ENCODE measurements at regions not wholly inside any gene's neighbourhood (a gene's known extent, or its start where the extent isn't known, plus 50 kb on each side); places are given as distances from the start of the nearest gene placed in this dataset.
"Not testable (repeated sequence)": the region's sequence is repeated elsewhere in the genome, so short reads cannot be mapped to it uniquely, and the experiment has no call there.

DNA sequence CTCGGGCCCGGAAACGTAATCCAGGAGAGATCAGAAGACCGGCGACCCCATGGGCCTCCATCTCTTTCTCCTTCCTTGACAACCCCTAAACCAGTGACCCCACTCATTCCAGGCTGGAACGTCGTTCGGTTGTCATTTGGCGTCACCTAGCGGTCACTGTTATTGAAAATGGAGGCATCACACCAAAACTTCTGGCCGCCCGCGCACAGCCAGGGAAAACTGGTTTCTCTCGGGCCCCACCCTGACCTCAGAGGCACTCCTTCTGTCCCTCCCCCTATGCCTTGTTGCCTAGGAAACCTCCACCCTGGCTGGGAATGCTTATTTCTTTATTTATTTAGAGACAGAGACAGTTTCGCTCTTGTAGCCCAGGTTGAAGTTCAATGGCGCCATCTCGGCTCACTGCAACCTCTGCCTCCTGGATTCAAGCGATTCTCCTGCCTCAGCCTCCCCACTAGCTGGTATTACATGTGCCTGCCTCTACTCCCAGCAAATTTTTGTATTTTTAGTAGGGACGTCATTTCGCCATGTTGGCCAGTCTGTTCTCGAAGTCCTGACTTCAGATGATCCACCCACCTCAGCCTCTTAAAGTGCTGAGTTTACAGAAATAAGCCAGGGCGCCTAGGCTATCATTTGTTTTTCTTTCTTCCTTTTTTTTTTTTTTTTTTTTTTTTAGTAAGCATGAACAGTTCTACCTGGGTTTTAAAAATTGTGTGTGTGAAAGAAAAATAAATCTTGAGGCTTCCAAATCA is 2144.1 kb upstream of the TPTE start:
- DNase-seq; H3K27me3 ChIP-seq (replicated peaks); H3K4me3 ChIP-seq (ENCODE audit: low read depth, low read length); H3K36me3 ChIP-seq (replicated peaks); H3K27ac ChIP-seq; in situ Hi-C loops (cut with HindIII; ENCODE audit: low pct_ligation_motif_present, low sequenced_read_pairs): not testable (repeated sequence)

DNA sequence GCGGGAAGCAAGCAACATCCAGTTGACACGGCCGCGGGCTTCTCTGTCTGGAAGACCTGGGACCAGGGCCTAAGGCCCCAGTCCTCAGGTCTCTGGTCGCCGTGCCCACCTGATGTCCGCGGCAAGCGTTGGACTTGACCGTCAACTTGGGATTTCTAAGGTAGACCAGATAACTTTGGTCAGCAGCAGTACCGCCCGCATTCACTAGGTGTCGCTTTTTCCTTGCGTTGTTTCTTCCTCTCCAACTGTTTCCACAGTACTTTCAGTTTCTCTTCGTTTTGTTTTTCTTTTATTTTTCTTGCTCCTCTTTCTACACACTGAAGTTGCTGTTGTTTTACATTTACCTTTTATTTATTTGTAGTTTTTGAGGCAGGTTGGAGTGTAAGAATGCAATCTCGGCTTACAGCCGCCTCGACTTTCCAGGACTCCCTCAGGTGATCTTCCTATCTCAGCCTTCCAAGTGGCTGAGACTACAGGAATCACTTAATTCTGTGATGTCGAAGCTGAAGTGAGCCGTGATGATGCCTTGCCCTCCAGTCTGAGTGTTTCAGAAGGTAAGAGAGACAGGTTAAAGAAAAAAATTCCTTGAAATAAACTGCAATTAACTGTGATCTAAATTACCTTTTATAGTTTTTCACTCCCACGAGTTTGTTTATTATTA is 2140.8 kb upstream of the TPTE start:
- DNase-seq; H3K36me3 ChIP-seq (replicated peaks); in situ Hi-C loops (cut with HindIII; ENCODE audit: low pct_ligation_motif_present, low sequenced_read_pairs); H3K4me3 ChIP-seq (ENCODE audit: low read depth, low read length); H3K27ac ChIP-seq; H3K27me3 ChIP-seq (replicated peaks): not testable (repeated sequence)

DNA sequence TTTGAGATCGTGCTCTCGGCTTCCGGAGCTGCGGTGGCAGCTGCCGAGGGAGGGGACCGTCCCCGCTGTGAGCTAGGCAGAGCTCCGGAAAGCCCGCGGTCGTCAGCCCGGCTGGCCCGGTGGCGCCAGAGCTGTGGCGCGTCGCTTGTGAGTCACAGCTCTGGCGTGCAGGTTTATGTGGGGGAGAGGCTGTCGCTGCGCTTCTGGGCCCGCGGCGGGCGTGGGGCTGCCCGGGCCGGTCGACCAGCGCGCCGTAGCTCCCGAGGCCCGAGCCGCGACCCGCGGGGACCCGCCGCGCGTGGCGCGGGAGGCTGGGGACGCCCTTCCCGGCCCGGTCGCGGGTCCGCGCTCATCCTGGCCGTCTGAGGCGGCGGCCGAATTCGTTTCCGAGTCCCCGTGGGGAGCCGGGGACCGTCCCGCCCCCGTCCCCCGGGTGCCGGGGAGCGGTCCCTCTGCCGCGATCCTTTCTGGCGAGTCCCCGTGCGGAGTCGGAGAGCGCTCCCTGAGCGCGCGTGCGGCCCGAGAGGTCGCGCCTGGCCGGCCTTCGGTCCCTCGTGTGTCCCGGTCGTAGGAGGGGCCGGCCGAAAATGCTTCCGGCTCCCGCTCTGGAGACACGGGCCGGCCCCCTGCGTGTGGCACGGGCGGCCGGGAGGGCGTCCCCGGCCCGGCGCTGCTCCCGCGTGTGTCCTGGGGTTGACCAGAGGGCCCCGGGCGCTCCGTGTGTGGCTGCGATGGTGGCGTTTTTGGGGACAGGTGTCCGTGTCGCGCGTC is 2133.0 kb upstream of the TPTE start:
- H3K27ac ChIP-seq; H3K27me3 ChIP-seq (replicated peaks); DNase-seq; in situ Hi-C loops (cut with HindIII; ENCODE audit: low pct_ligation_motif_present, low sequenced_read_pairs); H3K4me3 ChIP-seq (ENCODE audit: low read depth, low read length); H3K36me3 ChIP-seq (replicated peaks): not testable (repeated sequence)

DNA sequence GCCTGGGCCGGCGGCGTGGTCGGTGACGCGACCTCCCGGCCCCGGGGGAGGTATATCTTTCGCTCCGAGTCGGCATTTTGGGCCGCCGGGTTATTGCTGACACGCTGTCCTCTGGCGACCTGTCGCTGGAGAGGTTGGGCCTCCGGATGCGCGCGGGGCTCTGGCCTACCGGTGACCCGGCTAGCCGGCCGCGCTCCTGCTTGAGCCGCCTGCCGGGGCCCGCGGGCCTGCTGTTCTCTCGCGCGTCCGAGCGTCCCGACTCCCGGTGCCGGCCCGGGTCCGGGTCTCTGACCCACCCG is 2132.5 kb upstream of the TPTE start:
- H3K36me3 ChIP-seq (replicated peaks); H3K27me3 ChIP-seq (replicated peaks); H3K4me3 ChIP-seq (ENCODE audit: low read depth, low read length); in situ Hi-C loops (cut with HindIII; ENCODE audit: low pct_ligation_motif_present, low sequenced_read_pairs); DNase-seq; H3K27ac ChIP-seq: not testable (repeated sequence)

DNA sequence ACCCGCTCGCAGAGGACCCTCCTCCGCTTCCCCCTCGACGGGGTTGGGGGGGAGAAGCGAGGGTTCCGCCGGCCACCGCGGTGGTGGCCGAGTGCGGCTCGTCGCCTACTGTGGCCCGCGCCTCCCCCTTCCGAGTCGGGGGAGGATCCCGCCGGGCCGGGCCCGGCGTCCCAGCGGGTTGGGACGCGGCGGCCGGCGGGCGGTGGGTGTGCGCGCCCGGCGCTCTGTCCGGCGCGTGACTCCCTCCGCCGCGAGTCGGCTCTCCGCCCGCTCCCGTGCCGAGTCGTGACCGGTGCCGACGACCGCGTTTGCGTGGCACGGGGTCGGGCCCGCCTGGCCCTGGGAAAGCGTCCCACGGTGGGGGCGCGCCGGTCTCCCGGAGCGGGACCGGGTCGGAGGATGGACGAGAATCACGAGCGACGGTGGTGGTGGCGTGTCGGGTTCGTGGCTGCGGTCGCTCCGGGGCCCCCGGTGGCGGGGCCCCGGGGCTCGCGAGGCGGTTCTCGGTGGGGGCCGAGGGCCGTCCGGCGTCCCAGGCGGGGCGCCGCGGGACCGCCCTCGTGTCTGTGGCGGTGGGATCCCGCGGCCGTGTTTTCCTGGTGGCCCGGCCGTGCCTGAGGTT is 2130.7 kb upstream of the TPTE start:
- H3K4me3 ChIP-seq (ENCODE audit: low read depth, low read length); H3K27ac ChIP-seq; DNase-seq; H3K36me3 ChIP-seq (replicated peaks); H3K27me3 ChIP-seq (replicated peaks); in situ Hi-C loops (cut with HindIII; ENCODE audit: low pct_ligation_motif_present, low sequenced_read_pairs): not testable (repeated sequence)

DNA sequence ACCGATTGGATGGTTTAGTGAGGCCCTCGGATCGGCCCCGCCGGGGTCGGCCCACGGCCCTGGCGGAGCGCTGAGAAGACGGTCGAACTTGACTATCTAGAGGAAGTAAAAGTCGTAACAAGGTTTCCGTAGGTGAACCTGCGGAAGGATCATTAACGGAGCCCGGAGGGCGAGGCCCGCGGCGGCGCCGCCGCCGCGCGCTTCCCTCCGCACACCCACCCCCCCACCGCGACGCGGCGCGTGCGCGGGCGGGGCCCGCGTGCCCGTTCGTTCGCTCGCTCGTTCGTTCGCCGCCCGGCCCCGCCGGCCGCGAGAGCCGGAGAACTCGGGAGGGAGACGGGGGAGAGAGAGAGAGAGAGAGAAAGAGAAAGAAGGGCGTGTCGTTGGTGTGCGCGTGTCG is 2127.0 kb upstream of the TPTE start:
- H3K27me3 ChIP-seq (replicated peaks); in situ Hi-C loops (cut with HindIII; ENCODE audit: low pct_ligation_motif_present, low sequenced_read_pairs); H3K36me3 ChIP-seq (replicated peaks); H3K4me3 ChIP-seq (ENCODE audit: low read depth, low read length); H3K27ac ChIP-seq; DNase-seq: not testable (repeated sequence)

DNA sequence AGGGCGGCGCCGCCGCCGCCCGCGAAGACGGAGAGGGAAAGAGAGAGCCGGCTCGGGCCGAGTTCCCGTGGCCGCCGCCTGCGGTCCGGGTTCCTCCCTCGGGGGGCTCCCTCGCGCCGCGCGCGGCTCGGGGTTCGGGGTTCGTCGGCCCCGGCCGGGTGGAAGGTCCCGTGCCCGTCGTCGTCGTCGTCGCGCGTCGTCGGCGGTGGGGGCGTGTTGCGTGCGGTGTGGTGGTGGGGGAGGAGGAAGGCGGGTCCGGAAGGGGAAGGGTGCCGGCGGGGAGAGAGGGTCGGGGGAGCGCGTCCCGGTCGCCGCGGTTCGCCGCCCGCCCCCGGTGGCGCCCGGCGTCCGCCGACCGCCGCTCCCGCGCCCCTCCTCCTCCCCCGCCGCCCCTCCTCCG is 2125.4 kb upstream of the TPTE start:
- DNase-seq; H3K27me3 ChIP-seq (replicated peaks); in situ Hi-C loops (cut with HindIII; ENCODE audit: low pct_ligation_motif_present, low sequenced_read_pairs); H3K4me3 ChIP-seq (ENCODE audit: low read depth, low read length); H3K36me3 ChIP-seq (replicated peaks); H3K27ac ChIP-seq: not testable (repeated sequence)

DNA sequence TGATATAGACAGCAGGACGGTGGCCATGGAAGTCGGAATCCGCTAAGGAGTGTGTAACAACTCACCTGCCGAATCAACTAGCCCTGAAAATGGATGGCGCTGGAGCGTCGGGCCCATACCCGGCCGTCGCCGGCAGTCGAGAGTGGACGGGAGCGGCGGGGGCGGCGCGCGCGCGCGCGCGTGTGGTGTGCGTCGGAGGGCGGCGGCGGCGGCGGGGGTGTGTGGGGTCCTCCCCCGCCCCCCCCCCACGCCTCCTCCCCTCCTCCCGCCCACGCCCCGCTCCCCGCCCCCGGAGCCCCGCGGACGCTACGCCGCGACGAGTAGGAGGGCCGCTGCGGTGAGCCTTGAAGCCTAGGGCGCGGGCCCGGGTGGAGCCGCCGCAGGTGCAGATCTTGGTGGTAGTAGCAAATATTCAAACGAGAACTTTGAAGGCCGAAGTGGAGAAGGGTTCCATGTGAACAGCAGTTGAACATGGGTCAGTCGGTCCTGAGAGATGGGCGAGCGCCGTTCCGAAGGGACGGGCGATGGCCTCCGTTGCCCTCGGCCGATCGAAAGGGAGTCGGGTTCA is 2122.4 kb upstream of the TPTE start:
- DNase-seq; H3K27ac ChIP-seq; in situ Hi-C loops (cut with HindIII; ENCODE audit: low pct_ligation_motif_present, low sequenced_read_pairs); H3K36me3 ChIP-seq (replicated peaks); H3K27me3 ChIP-seq (replicated peaks); H3K4me3 ChIP-seq (ENCODE audit: low read depth, low read length): not testable (repeated sequence)

DNA sequence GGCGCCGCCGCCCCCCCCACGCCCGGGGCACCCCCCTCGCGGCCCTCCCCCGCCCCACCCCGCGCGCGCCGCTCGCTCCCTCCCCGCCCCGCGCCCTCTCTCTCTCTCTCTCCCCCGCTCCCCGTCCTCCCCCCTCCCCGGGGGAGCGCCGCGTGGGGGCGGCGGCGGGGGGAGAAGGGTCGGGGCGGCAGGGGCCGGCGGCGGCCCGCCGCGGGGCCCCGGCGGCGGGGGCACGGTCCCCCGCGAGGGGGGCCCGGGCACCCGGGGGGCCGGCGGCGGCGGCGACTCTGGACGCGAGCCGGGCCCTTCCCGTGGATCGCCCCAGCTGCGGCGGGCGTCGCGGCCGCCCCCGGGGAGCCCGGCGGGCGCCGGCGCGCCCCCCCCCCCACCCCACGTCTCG is 2121.5 kb upstream of the TPTE start:
- H3K4me3 ChIP-seq (ENCODE audit: low read depth, low read length); H3K27ac ChIP-seq; in situ Hi-C loops (cut with HindIII; ENCODE audit: low pct_ligation_motif_present, low sequenced_read_pairs); H3K27me3 ChIP-seq (replicated peaks); DNase-seq; H3K36me3 ChIP-seq (replicated peaks): not testable (repeated sequence)

DNA sequence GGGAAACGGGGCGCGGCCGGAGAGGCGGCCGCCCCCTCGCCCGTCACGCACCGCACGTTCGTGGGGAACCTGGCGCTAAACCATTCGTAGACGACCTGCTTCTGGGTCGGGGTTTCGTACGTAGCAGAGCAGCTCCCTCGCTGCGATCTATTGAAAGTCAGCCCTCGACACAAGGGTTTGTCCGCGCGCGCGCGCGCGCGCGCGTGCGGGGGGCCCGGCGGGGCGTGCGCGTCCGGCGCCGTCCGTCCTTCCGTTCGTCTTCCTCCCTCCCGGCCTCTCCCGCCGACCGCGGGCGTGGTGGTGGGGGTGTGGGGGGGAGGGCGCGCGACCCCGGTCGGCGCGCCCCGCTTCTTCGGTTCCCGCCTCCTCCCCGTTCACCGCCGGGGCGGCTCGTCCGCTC is 2119.6 kb upstream of the TPTE start:
- H3K27me3 ChIP-seq (replicated peaks); H3K27ac ChIP-seq; H3K36me3 ChIP-seq (replicated peaks); DNase-seq; in situ Hi-C loops (cut with HindIII; ENCODE audit: low pct_ligation_motif_present, low sequenced_read_pairs); H3K4me3 ChIP-seq (ENCODE audit: low read depth, low read length): not testable (repeated sequence)

DNA sequence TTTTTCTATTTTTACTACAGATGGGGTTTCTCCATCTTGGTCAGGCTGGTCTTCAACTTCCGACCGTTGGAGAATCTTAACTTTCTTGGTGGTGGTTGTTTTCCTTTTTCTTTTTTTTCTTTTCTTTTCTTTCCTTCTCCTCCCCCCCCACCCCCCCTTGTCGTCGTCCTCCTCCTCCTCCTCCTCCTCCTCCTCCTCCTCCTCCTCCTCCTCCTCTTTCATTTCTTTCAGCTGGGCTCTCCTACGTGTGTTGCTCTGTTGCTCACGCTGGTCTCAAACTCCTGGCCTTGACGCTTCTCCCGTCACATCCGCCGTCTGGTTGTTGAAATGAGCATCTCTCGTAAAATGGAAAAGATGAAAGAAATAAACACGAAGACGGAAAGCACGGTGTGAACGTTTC is 2115.1 kb upstream of the TPTE start:
- H3K27me3 ChIP-seq (replicated peaks); in situ Hi-C loops (cut with HindIII; ENCODE audit: low pct_ligation_motif_present, low sequenced_read_pairs): not testable (repeated sequence)

DNA sequence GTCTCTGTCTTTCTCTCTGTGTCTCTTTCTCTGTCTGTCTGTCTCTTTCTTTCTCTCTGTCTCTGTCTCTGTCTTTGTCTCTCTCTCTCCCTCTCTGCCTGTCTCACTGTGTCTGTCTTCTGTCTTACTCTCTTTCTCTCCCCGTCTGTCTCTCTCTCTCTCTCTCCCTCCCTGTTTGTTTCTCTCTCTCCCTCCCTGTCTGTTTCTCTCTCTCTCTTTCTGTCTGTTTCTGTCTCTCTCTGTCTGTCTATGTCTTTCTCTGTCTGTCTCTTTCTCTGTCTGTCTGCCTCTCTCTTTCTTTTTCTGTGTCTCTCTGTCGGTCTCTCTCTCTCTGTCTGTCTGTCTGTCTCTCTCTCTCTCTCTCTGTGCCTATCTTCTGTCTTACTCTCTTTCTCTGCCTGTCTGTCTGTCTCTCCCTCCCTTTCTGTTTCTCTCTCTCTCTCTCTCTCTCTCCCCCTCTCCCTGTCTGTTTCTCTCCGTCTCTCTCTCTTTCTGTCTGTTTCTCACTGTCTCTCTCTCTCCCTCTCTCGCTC is 2110.2 kb upstream of the TPTE start:
- H3K36me3 ChIP-seq (replicated peaks); H3K27ac ChIP-seq; in situ Hi-C loops (cut with HindIII; ENCODE audit: low pct_ligation_motif_present, low sequenced_read_pairs); H3K27me3 ChIP-seq (replicated peaks); DNase-seq; H3K4me3 ChIP-seq (ENCODE audit: low read depth, low read length): not testable (repeated sequence)

More for the DNA sequence above, 2115.1 kb upstream of the TPTE start:
- H3K27ac ChIP-seq; H3K4me3 ChIP-seq (ENCODE audit: low read depth, low read length); H3K36me3 ChIP-seq (replicated peaks); DNase-seq: not testable (repeated sequence)

DNA sequence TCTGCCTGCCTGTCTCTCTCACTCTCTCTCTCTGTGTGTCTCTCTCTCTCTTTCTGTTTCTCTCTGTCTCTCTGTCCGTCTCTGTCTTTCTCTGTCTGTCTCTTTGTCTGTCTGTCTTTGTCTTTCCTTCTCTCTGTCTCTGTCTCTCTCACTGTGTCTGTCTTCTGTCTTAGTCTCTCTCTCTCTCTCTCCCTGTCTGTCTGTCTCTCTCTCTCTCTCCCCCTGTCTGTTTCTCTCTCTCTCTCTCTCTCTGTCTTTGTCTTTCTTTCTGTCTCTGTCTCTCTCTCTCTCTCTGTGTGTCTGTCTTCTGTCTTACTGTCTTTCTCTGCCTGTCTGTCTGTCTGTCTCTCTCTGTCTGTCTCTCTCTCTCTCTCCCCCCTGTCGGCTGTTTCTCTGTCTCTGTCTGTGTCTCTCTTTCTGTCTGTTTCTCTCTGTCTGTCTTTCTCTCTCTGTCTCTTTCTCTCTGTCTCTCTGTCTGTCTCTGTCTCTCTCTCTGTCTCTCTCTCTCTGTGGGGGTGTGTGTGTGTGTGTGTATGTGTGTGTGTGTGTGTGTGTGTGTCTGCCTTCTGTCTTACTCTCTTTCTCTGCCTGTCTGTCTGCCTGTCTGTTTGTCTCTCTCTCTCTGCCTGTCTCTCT is 2101.3 kb upstream of the TPTE start:
- H3K4me3 ChIP-seq (ENCODE audit: low read depth, low read length); H3K27me3 ChIP-seq (replicated peaks); H3K27ac ChIP-seq; in situ Hi-C loops (cut with HindIII; ENCODE audit: low pct_ligation_motif_present, low sequenced_read_pairs); H3K36me3 ChIP-seq (replicated peaks): not testable (repeated sequence)
- peak; percentile 58 for DNase-seq
